ENCODE measurements at regions not wholly inside any gene's neighbourhood (a gene's known extent, or its start where the extent isn't known, plus 50 kb on each side); places are given as distances from the start of the nearest gene placed in this dataset.
"Not testable (repeated sequence)": the region's sequence is repeated elsewhere in the genome, so short reads cannot be mapped to it uniquely, and the experiment has no call there.

DNA sequence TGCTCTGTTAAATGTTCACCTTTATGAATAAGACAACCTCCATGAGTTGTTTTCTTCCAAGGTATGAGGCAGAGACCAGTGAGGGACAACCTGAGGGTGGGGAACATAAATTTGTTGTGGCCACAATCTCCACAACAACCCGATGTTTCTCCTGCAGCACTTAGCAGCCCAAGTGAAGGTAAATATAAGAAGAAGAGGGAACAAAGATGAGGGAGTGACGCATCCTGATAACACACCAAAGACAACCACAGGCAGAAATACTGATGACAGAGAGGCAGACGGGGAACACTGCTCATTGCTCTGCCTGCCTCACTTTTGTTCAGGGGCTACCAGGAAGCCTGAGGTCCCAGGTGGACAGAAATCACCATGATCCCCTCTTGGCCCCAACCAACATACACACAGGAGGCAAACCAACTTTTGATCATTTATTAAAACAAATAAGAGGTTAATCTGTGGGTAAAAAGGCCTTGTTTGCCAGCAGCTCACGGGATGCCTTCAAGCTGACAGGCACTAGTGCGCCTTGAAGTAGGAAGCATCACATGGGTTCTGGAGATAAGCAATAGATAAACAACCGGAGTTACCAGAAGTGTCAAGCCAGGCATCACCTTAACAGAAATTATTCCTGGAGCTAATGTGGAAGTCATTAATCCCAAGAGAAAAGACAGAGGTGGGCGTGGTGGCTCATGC is 104.9 kb upstream of the ALDH3B2 start:
- TF ChIP-seq CTCF (IDR thresholded peaks at IDR 0.05); ZFX (IDR thresholded peaks at IDR 0.05; ENCODE audit: borderline replicate concordance): not testable (repeated sequence)

Data from 22Rv1 (cell line).